Epidermal melanocyte (primary cell): ENCODE measurements at regions not wholly inside any gene's neighbourhood (a gene's known extent, or its start where the extent isn't known, plus 50 kb on each side); places are given as distances from the start of the nearest gene placed in this dataset.
"Not testable (repeated sequence)": the region's sequence is repeated elsewhere in the genome, so short reads cannot be mapped to it uniquely, and the experiment has no call there.

ENCODE experiments used
- DNase-seq: peaks from one replicate; pipeline ENCODE4 v3.0.0; 2011; ENCODE audit warnings: low spot score; ENCODE audit not compliant: insufficient read length

- DNase-seq: no peak
Measured at GRCh38 chr14:105913861-105914260, 387.5 kb downstream of the TMEM121 start.

GRCh38 chr14:105914281-105914680 is 387.9 kb downstream of the TMEM121 start:
- DNase-seq: not testable (repeated sequence)

GRCh38 chr14:105914738-105915385 is 388.5 kb downstream of the TMEM121 start:
- no peak for DNase-seq

DNA sequence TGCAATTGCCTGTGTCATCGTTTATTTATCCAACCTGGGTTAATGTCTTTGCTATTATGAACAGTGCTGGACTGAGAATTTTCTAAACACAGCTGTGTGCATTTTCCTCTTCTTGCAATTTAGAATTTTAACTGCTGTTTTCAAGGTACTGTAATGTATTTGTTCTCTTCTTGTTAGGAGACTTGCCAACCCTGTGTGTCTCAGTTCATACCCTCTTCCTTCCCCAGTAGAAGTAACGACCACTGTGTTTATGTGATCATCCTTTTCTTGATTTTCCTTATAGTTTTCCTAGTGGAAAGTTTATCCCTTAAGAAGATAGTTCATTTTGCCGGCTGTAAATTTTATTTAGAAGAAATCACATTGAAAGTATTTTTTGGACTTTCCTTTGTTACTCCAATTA is 389.2 kb downstream of the TMEM121 start:
- not testable (repeated sequence) for DNase-seq

- not testable (repeated sequence) for DNase-seq
Measured at GRCh38 chr14:105917136-105917932, 391.0 kb downstream of the TMEM121 start.

DNA sequence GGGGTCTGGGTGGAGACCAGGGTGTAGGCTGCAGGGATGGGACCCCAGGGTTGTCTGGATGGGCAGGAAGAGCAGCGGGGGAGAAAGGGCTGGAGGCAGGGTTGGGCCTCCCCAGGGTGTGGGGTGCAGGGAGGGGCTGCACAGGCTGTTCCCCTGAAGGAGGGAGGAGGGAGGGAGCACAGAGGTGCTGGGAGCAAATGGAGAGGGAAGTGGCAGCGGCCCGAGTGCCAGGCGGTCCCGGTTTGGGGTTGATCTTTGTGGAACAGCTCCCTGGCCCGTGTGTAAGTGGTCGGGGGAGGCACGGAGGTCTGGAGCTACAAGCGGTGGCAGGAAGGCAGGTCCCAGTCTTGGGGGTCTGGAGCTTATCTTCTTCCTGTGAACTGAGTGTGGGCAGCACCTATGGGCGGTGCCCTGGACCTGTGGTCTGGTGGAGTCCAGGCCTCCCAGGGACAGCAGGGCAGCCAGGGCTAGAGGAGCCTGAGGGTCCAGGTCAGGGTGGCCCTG is 391.6 kb downstream of the TMEM121 start:
- no peak for DNase-seq

DNA sequence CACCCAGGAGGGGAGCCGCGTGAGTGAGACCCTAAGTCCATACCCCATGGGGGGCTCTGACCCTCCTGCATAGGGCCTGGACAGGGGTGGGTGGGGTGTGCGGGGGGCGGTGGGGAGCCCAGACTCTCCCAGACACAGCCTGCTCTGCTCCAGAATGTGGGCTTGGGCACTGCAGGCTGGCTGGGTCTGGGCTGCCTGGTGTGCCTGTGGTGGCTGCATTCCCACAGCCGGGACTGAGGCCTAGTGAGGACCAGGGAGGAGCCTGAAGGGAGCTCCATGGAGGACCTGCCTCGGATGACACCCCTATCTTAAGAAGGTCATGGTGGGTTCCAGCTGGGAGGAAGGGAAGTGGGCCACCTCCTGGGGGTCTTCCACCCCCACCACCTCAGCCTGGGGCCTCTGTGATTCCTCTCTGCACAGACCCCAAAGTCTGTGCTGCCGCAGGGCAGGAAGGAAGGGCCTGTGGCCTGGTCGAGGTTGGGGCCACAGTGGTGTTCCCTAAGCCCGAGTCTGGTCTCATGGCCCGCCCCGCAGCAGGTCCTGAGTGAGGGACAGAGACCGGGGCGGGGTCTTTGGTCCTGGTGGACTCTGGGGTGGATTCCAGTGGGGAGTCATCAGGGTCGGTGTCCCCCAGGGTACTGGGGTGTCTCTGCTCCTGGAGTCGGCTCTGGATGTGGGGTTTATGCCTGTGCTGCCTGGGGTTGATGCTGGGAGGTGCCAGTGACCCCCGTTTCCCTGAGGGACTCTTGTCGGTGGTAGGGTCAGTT is 392.3 kb downstream of the TMEM121 start:
- DNase-seq: no peak

- no peak for DNase-seq
Measured at GRCh38 chr14:105919458-105920150, 393.2 kb downstream of the TMEM121 start.

- DNase-seq: not testable (repeated sequence)
Measured at GRCh38 chr14:105920151-105920700, 393.8 kb downstream of the TMEM121 start.

DNA sequence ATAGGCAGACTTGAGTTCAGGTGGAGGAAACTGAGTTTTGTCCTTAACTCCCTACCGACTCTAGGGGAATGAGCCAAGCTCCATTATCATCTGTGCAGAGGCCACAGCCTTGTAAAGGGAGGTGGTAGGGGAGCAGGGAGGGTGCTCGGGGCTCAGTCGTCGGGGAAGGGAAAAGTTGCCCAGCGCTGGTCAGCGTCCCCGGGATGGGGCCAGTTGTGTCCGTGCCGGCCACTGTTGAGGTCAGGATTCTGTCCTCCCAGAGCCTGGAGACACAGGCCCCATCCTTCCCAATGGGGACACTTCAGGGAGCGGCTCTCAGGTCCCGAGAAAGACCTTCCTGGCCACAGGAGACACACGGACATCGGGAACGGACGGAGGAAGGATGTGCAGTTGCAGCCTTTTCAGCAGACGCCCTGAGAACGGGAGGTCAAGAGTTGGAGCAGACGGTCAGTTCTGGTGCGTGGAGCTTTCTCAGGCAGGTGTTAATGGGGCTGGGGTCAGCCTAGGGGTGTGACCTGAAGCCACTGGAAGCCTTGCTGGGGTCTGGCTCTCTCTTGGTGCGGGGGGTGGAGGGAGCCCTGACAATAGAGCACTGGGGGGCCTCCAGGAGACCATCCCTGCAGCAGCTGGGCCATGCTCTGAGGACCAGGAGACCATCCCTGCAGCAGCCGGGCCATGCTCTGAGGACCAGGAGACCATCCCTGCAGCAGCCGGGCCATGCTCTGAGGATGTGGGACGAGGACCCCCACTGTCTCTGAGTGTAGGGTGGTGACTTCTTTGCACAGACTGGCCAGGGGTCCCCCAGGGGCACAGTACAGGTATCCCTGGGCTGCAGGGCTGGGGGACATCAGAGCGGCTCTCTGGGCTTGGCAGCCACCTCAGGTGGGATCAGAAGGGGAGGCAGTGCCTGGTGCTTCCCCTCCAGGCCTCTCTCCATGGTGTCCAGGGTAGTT is 394.7 kb downstream of the TMEM121 start:
- not testable (repeated sequence) for DNase-seq

DNA sequence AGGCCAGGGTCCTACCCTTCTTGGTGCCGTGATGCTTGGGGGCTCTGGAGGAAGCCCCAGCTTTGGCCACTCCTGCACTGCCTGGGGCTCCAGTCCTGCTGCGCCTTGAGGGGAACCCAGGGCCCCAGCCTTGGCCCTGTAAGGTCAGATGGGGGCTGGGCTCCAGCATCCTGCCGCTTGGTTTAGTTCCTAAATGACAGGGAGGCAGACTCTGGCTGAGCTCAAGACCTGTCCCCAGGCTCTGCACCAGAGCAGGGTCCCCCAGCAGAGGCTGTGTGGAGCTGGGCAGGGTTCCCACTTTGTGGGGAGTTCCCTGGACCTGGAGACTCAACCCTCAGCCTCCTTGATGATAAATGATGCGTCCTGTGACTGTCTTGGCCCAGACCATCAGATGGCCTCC is 395.4 kb downstream of the TMEM121 start:
- not testable (repeated sequence) for DNase-seq

GRCh38 chr14:105923520-105924191 is 397.3 kb downstream of the TMEM121 start:
- DNase-seq: not testable (repeated sequence)

DNA sequence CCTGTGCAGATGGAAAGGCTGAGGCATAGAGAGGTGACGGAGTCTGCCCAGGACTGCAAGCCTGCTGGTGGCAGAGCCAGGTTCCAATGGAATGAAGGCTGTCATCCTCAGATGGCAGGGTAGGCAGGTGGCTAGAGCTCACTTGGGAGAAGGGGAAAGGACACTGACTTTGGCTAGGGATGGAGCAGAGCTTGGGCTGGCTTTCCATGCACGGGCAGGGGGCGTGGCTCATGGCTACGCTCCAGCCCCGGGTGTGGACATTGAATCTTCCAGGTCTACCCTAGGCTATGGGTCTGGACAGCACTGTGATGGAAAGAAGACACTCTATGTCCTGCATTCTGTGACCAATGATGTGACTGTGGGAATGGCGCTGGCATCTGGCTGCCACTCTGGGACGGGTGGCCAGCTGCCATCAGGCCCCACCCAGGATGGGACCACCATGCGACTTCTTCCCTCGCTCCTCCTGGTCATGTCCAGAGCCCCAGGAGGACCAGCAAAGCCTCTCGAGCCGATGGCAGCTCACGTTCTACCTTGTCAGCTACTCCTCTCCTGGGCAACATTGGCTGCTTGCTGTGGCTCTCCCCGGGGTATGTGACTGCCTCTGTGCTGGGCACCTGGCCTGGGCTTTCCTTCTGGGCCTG is 398.7 kb downstream of the TMEM121 start:
- no peak for DNase-seq

DNA sequence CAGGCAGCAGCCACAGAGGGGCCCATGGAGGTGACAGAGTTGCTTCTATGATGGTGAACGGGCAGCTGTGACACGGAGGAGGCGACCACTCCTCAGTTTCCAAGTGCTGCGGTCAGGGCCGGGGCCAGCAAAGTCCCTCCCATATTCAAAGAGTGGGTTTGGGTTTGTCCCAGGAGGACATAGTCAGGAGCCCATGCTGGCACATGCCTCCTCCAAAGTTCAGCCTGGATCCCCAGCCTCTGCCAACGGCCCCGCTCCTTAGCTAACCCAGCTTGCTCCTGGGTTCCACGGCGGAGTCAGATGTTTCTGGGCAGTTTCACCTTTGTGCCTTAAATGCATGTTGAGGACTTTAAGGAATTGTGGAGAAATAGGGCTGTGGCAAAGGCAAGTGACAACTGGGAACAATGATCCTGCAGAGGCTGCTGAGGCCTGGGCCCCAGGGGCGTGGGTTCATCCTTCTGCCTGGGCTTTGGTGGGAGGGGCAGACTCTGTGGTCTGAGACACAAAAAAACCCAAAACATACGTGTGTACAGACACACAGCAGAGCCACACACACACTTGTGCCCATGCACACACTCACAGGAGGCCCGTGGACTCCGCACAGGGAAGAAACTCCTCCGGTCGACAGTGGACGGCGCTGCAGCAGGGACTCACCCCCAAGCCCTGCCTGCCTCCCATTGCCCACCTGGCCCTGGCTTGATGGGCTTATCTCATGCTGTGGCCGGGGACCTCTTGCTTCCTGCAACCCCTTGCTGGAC is 399.4 kb downstream of the TMEM121 start:
- no peak for DNase-seq

DNA sequence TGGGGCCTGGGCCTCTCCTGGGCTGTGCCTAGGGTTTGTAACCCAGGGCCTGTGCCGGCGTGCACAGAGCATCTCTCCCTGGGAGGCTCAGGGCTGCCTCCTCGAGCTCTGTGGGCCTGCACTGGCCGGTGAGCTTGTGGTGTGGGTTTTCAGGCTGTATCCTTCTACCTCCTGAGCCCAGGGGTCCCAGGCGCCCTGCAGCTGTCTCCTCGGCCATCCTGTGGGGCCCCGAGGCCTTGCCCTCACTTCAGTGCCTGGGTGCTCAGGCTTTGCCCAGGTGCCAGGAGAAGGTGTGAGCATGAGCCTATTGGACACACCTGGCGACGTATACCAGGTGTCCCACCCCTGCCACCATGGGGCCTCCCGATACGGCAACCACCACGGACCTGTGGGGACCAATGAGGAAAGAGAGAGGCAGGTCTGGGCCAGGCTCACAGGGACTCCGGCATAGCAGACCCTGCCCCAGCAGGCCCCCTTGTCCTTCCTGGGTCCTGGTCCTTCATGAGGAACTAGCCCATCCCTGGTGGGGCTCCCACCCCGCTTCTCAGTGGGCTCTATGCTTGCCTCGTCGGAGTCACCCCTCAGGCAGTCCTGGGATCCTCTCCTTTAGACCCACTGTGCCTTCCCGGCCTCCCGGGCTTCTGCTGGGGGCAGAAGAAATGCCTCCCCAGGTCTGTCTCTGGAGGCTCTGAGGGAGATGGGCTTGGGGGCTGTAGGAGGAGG is 400.2 kb downstream of the TMEM121 start:
- no peak for DNase-seq

DNA sequence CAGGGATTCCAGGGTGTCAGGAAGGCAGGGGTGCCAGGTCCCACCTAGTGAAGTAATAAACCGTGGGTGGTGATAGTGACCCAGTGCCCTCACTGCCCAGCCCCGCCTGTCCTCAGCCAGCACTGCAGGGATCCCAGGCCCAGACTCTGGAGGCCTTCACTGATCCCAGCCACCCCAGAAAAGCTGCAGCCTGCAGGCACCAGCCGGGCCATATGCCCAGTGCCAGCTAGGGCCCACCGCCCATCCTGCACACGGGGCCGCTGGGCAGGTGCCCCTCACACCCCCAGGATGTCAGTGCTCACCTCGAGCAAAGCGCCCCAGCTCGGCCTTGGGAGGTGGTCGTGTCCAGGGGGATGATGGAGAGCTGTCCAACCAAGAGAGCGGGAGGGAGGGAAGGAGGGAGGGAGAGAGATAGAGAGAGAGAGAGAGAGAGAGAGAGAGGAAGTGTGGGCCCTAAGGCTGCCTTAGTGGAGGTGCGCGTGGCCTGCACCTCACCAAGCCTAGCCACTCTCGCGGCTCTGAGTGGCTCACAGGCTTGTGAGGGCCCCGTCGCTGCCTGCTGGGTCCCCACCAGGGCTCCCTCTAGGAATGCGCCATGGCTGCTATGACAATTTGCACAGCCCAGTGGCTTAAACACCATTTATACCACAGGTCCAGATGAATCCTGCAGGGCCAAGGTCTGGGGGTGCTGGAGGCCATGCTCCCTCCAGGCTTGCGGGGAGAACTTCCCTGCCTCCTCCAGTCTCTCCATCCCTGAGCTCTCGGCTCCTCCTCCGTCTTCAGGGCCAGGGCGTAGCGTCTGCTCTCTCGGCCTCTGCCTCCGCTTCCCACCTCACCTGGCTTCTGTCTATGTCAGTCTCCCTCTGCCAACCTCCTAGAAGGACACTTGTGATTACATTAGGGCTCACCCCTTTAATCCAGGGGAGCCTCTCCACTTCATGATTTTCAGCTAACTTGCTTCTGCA is 401.0 kb downstream of the TMEM121 start:
- DNase-seq: no peak
